PC-3 (cell line): ENCODE measurements at regions not wholly inside any gene's neighbourhood (a gene's known extent, or its start where the extent isn't known, plus 50 kb on each side); places are given as distances from the start of the nearest gene placed in this dataset.

Experiments
- CTCF ChIP-seq: fragments of 300-600 bp; sonication (generic); conservative IDR thresholded peaks from 2 replicates; pipeline ENCODE4 v1.5.1; 2017; ENCODE audit warnings: antibody characterized with exemption, low read depth, mild to moderate bottlenecking, low read length
- EZH2 ChIP-seq: fragments of 300-600 bp; sonication (generic); IDR thresholded peaks from one replicate; pipeline ENCODE4 v1.6.1; 2017; ENCODE audit warnings: antibody characterized with exemption, mild to moderate bottlenecking, low read length; ENCODE audit not compliant: unreplicated experiment
- EZH2phosphoT487 ChIP-seq: fragments of 300-600 bp; sonication (generic); IDR thresholded peaks from 2 replicates; pipeline ENCODE4 v1.6.1; 2018; ENCODE audit warnings: mild to moderate bottlenecking, antibody characterized with exemption, low read length, borderline replicate concordance

GRCh38 chr4:123698556-123698955 lies 302.0 kb downstream of the SPRY1 start:
- no peak for TF ChIP-seq CTCF
- no peak for TF ChIP-seq EZH2
- TF ChIP-seq EZH2phosphoT487: no peak
